ENCODE measurements at regions not wholly inside any gene's neighbourhood (a gene's known extent, or its start where the extent isn't known, plus 50 kb on each side); places are given as distances from the start of the nearest gene placed in this dataset.

- no peak overlapping the region for H3K4me3 Mint-ChIP-seq
- ChIA-PET CTCF (no interaction called here), POLR2A (no interaction called here)
- no peaks in the 10 kb centered on the region for H3K36me3 Mint-ChIP-seq (ENCODE audit: low read depth)
- peaks cover 3% of the 10 kb centered on the region for H3K9me3 Mint-ChIP-seq
- peaks cover 8% of the 10 kb centered on the region for H3K4me1 Mint-ChIP-seq
- no peak for DNase-seq
- no peaks in the 10 kb centered on the region for H3K27me3 Mint-ChIP-seq
- no peak overlapping the region for H3K27ac Mint-ChIP-seq
Observed at GRCh38 chr9:23587433-23587832, 238.6 kb downstream of the ELAVL2 start.

- peaks cover 8% of the 10 kb centered on the region for H3K4me1 Mint-ChIP-seq
- DNase-seq = no peak
- CTCF ChIA-PET = no interaction called here
- H3K27me3 Mint-ChIP-seq = no peaks in the 10 kb centered on the region
- H3K4me3 Mint-ChIP-seq = no peak overlapping the region
- no peaks in the 10 kb centered on the region for H3K36me3 Mint-ChIP-seq (ENCODE audit: low read depth)
- POLR2A ChIA-PET = no interaction called here
- no peak overlapping the region for H3K27ac Mint-ChIP-seq
- peaks cover 3% of the 10 kb centered on the region for H3K9me3 Mint-ChIP-seq
Observed at GRCh38 chr9:23587903-23588302, 238.1 kb downstream of the ELAVL2 start.

DNA sequence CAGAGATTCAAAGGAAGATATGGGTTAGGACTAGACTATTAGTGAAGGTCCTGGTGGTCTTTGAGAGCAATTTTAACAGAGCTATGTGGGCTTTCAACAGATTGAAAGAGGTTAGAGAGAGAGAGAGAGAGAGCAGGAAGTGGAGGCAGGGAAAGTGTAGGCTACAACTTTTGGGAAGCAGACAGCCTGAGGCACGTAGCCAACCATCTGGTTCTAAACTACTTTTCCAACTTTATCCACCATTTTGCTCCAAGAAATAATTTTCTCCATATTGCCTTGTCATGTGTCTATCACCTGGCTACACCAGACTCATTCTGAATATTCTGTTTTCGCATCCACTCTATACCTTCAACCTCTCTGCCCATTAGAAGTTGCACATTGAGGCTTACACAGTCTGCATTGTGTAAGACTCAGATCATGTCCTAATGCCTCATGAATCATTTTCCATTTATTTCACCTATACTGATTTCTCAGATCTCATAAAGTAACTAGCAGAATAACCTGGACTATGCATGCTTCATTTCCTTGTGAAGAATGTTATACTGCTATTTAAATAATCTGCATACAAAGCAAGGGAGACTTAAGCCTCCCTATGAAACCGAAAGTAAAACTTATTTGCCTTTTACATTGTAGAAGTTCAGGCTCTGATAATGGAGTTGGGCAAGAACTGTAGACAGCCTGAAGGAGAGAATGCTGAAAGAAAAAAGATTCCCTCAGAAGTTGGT lies 235.6 kb downstream of the ELAVL2 start:
- H3K4me3 Mint-ChIP-seq = no peak overlapping the region
- no peaks in the 10 kb centered on the region for H3K9me3 Mint-ChIP-seq
- no peaks in the 10 kb centered on the region for H3K36me3 Mint-ChIP-seq (ENCODE audit: low read depth)
- CTCF ChIA-PET = no interaction called here
- H3K4me1 Mint-ChIP-seq = peaks cover 8% of the 10 kb centered on the region
- no peak for DNase-seq
- POLR2A ChIA-PET = no interaction called here
- H3K27ac Mint-ChIP-seq = no peak overlapping the region
- H3K27me3 Mint-ChIP-seq = no peaks in the 10 kb centered on the region

GRCh38 chr9:23594421-23594820 lies 231.6 kb downstream of the ELAVL2 start:
- ChIA-PET CTCF (no interaction called here), POLR2A (no interaction called here)
- Mint-ChIP-seq H3K9me3 (no peaks in the 10 kb centered on the region), H3K36me3 (ENCODE audit: low read depth) (no peaks in the 10 kb centered on the region), H3K27me3 (no peaks in the 10 kb centered on the region), H3K4me3 (no peak overlapping the region), H3K4me1 (peaks cover 8% of the 10 kb centered on the region), H3K27ac (no peak overlapping the region)
- no peak for DNase-seq

DNA sequence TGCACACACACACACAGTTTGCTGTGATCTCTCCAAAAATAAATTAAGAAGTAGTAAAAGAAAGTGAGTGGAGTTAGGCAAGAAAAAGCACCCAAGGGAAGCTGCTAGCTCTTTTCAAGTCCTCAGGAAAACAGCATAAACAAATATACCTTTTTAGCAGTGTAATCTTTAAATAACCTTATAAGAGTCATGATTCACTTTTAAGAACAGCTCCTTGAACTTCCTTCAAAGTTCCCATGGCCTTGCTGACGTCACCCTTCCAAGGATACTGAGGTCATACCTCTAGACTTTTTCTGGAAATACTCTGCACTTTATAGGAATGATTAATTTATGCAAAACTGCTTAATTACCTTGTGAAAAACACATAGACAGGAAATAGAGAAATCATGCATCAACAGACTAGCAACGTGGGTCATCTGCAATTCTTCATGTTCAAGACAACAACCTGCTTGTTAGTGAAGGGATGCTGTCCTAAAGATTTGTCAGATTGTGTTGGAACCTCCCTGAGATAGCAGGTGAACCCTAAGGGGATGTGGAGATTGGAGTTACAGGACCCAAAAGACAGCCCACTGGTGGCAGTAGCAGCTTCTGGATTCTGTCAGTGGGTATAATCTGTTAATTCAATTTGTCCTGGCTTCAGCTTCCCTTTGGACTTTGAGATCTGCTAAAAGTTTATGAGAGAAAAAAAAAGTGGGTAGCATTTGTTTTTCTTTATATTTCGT lies 229.0 kb downstream of the ELAVL2 start:
- Mint-ChIP-seq H3K27ac (no peak overlapping the region), H3K9me3 (no peaks in the 10 kb centered on the region), H3K4me3 (no peak overlapping the region), H3K36me3 (ENCODE audit: low read depth) (no peaks in the 10 kb centered on the region), H3K27me3 (no peaks in the 10 kb centered on the region), H3K4me1 (no peaks in the 10 kb centered on the region)
- ChIA-PET POLR2A (no interaction called here), CTCF (no interaction called here)
- DNase-seq = no peak

- Mint-ChIP-seq H3K4me3 (no peak overlapping the region), H3K27me3 (no peaks in the 10 kb centered on the region)
- CTCF ChIA-PET = no interaction called here
Observed at GRCh38 chr9:23598994-23599393, 227.0 kb downstream of the ELAVL2 start.

DNA sequence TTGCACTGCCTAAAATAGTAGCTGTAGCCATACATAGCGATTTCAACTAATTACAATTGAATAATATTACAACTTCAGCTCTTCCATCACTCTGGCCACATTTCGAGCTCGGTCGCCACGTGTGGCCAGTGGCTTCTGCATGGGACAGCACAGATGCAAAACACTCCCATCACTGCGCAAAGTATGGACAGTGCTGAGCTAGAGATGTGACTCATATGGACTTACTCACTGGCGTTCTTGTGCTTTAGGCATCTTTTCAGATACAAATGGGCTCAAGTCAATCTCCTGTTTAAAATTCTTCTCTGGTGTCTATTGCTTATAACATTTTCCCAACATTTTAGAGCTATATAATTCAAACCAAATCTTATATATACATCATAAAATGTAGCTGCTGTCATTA lies 222.7 kb downstream of the ELAVL2 start:
- H3K9me3 Mint-ChIP-seq = no peaks in the 10 kb centered on the region
- no peaks in the 10 kb centered on the region for H3K27me3 Mint-ChIP-seq
- no peak for DNase-seq
- no peaks in the 10 kb centered on the region for H3K36me3 Mint-ChIP-seq (ENCODE audit: low read depth)
- no peaks in the 10 kb centered on the region for H3K4me1 Mint-ChIP-seq
- no peak overlapping the region for H3K4me3 Mint-ChIP-seq
- no peak overlapping the region for H3K27ac Mint-ChIP-seq
- CTCF ChIA-PET = no interaction called here
- POLR2A ChIA-PET = no interaction called here

More at GRCh38 chr9:23598994-23599393, 227.0 kb downstream of the ELAVL2 start:
- DNase-seq = no peak
- Mint-ChIP-seq H3K27ac (no peak overlapping the region), H3K36me3 (ENCODE audit: low read depth) (no peaks in the 10 kb centered on the region), H3K9me3 (no peaks in the 10 kb centered on the region), H3K4me1 (no peaks in the 10 kb centered on the region)
- POLR2A ChIA-PET = no interaction called here

- POLR2A ChIA-PET = no interaction called here
- H3K4me1 Mint-ChIP-seq = no peaks in the 10 kb centered on the region
- CTCF ChIA-PET = no interaction called here
- no peaks in the 10 kb centered on the region for H3K27me3 Mint-ChIP-seq
- no peaks in the 10 kb centered on the region for H3K36me3 Mint-ChIP-seq (ENCODE audit: low read depth)
- no peak for DNase-seq
- peaks cover 2% of the 10 kb centered on the region for H3K9me3 Mint-ChIP-seq
- no peak overlapping the region for H3K4me3 Mint-ChIP-seq
- no peak overlapping the region for H3K27ac Mint-ChIP-seq
Observed at GRCh38 chr9:23606107-23606506, 219.9 kb downstream of the ELAVL2 start.

DNA sequence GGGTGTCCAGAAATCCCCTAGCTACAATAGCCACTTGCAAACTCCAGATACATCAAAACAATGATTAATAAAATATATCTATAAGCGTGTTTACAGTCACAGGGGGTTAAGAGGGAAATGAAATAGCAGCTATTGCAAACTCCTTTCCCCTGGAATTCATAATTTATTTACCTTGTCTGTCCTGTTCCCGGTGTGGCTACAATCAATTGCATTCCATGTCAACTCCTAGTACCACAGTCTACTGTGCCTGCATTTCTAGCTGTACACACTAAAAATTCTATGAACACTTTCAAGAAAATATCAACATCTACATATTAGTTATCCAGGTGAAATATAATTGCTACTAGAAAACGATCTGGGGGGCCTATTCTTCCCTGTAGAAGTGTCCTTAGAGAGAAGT lies 217.6 kb downstream of the ELAVL2 start:
- CTCF ChIA-PET = no interaction called here
- Mint-ChIP-seq H3K36me3 (ENCODE audit: low read depth) (no peaks in the 10 kb centered on the region), H3K27me3 (no peaks in the 10 kb centered on the region), H3K4me3 (no peak overlapping the region), H3K4me1 (no peaks in the 10 kb centered on the region), H3K9me3 (peaks cover 2% of the 10 kb centered on the region), H3K27ac (no peak overlapping the region)
- POLR2A ChIA-PET = no interaction called here
- DNase-seq = no peak

DNA sequence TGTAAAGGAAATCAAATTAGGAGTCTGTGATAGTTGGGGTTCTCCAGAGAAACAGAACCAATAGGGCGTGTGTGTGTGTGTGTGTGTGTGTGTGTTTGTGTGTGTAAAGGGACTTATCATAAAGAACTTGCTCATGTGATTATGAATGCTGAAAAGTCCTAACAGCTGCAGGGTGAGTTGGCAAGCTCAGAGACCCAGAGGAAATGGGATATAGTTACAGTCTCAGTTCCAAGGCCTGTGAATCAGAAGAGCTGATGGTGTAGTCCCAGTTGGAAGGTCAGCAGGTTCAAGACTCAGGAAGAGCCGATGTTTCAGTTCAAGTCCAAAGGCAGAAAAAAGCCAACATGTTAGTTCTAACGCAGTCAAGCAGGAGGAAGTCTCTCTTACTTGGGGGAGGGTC lies 214.2 kb downstream of the ELAVL2 start:
- H3K9me3 Mint-ChIP-seq = peaks cover 9% of the 10 kb centered on the region

GRCh38 chr9:23615569-23615968 lies 210.5 kb downstream of the ELAVL2 start:
- no peaks in the 10 kb centered on the region for H3K4me1 Mint-ChIP-seq
- H3K4me3 Mint-ChIP-seq = no peak overlapping the region
- POLR2A ChIA-PET = no interaction called here
- no peak for DNase-seq
- H3K9me3 Mint-ChIP-seq = peaks cover 7% of the 10 kb centered on the region
- H3K27ac Mint-ChIP-seq = no peak overlapping the region
- CTCF ChIA-PET = no interaction called here
- no peaks in the 10 kb centered on the region for H3K27me3 Mint-ChIP-seq
- no peaks in the 10 kb centered on the region for H3K36me3 Mint-ChIP-seq (ENCODE audit: low read depth)

More for the DNA sequence above, 214.2 kb downstream of the ELAVL2 start:
- no peak for DNase-seq
- ChIA-PET POLR2A (no interaction called here), CTCF (no interaction called here)
- Mint-ChIP-seq H3K4me1 (no peaks in the 10 kb centered on the region), H3K27ac (no peak overlapping the region), H3K4me3 (no peak overlapping the region), H3K27me3 (no peaks in the 10 kb centered on the region), H3K36me3 (ENCODE audit: low read depth) (no peaks in the 10 kb centered on the region)

- H3K27me3 Mint-ChIP-seq = no peaks in the 10 kb centered on the region
- H3K36me3 Mint-ChIP-seq (ENCODE audit: low read depth) = no peaks in the 10 kb centered on the region
- H3K4me3 Mint-ChIP-seq = no peak overlapping the region
- no peaks in the 10 kb centered on the region for H3K9me3 Mint-ChIP-seq
- no peak for DNase-seq
- no peaks in the 10 kb centered on the region for H3K4me1 Mint-ChIP-seq
- H3K27ac Mint-ChIP-seq = no peak overlapping the region
- CTCF ChIA-PET = no interaction called here
- POLR2A ChIA-PET = no interaction called here
Observed at GRCh38 chr9:23621188-23621587, 204.9 kb downstream of the ELAVL2 start.

GRCh38 chr9:23621924-23622323 lies 204.1 kb downstream of the ELAVL2 start:
- Mint-ChIP-seq H3K9me3 (no peaks in the 10 kb centered on the region), H3K27me3 (no peaks in the 10 kb centered on the region), H3K27ac (no peak overlapping the region), H3K4me3 (no peak overlapping the region), H3K4me1 (no peaks in the 10 kb centered on the region), H3K36me3 (ENCODE audit: low read depth) (no peaks in the 10 kb centered on the region)
- DNase-seq = no peak
- ChIA-PET POLR2A (no interaction called here), CTCF (no interaction called here)

DNA sequence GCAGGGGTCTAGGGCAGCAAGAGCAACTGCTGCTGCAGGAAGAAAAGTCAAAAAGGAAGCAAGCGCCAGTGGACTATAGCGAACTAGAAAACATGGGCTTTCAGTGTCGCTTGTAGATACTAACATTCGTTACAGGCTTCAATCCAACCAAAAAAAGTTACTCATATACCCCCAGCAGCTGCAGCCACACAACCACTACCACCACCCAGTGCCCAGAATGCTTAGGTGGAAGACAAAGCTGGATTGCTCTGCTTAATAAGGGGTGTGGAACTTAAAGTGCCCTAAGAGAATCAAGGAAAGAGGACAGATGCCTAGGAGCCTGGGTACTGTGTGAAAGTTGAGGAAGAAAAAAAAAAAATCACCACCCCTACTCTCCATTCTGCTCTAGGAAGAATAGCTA lies 203.6 kb downstream of the ELAVL2 start:
- Mint-ChIP-seq H3K36me3 (ENCODE audit: low read depth) (no peaks in the 10 kb centered on the region), H3K9me3 (no peaks in the 10 kb centered on the region), H3K4me1 (no peaks in the 10 kb centered on the region), H3K4me3 (no peak overlapping the region), H3K27me3 (no peaks in the 10 kb centered on the region), H3K27ac (no peak overlapping the region)
- DNase-seq = no peak
- ChIA-PET POLR2A (no interaction called here), CTCF (no interaction called here)
